ENCODE measurements at regions not wholly inside any gene's neighbourhood (a gene's known extent, or its start where the extent isn't known, plus 50 kb on each side); places are given as distances from the start of the nearest gene placed in this dataset.
"Not testable (repeated sequence)": the region's sequence is repeated elsewhere in the genome, so short reads cannot be mapped to it uniquely, and the experiment has no call there.

GRCh38 chr1:65020774-65021173 is 54.4 kb upstream of the JAK1 start:
- no peak for DNase-seq

- no peak for DNase-seq
Observed at GRCh38 chr1:65021795-65022194, 55.4 kb upstream of the JAK1 start.

- DNase-seq = no peak
Observed at GRCh38 chr1:65022216-65022615, 55.9 kb upstream of the JAK1 start.

GRCh38 chr1:65025794-65026193 is 59.4 kb upstream of the JAK1 start:
- no peak for DNase-seq

- no peak for DNase-seq
Observed at GRCh38 chr1:65026235-65026634, 59.9 kb upstream of the JAK1 start.

- DNase-seq = peak; percentile 38
Observed at GRCh38 chr1:65027666-65028358, 61.5 kb upstream of the JAK1 start.

- DNase-seq = not testable (repeated sequence)
Observed at GRCh38 chr1:65029434-65029833, 63.1 kb upstream of the JAK1 start.

GRCh38 chr1:65034879-65035278 is 68.5 kb upstream of the JAK1 start:
- not testable (repeated sequence) for DNase-seq

GRCh38 chr1:65036570-65037051 is 70.3 kb upstream of the JAK1 start:
- no peak for DNase-seq

- DNase-seq = no peak
Observed at GRCh38 chr1:65039066-65039465, 72.7 kb upstream of the JAK1 start.

GRCh38 chr1:65039508-65039907 is 73.2 kb upstream of the JAK1 start:
- no peak for DNase-seq

- no peak for DNase-seq
Observed at GRCh38 chr1:65042467-65042866, 76.1 kb upstream of the JAK1 start.

- DNase-seq = no peak
Observed at GRCh38 chr1:65044411-65044810, 78.1 kb upstream of the JAK1 start.

GRCh38 chr1:65045022-65045817 is 78.9 kb upstream of the JAK1 start:
- no peak for DNase-seq

- DNase-seq = no peak
Observed at GRCh38 chr1:65048335-65048734, 82.0 kb upstream of the JAK1 start.

GRCh38 chr1:65049941-65050713 is 83.8 kb upstream of the JAK1 start:
- no peak for DNase-seq

- DNase-seq = no peak
Observed at GRCh38 chr1:65050735-65051134, 84.4 kb upstream of the JAK1 start.

- DNase-seq = no peak
Observed at GRCh38 chr1:65054481-65054880, 88.1 kb upstream of the JAK1 start.

- no peak for DNase-seq
Observed at GRCh38 chr1:65055747-65056146, 89.4 kb upstream of the JAK1 start.

GRCh38 chr1:65056234-65056633 is 89.9 kb upstream of the JAK1 start:
- DNase-seq = no peak

GRCh38 chr1:65056866-65057265 is 90.5 kb upstream of the JAK1 start:
- DNase-seq = no peak

- no peak for DNase-seq
Observed at GRCh38 chr1:65059930-65060538, 88.0 kb upstream of the AK4 start.

GRCh38 chr1:65062339-65062738 is 85.7 kb upstream of the AK4 start:
- DNase-seq = no peak
